OCI-LY1 (cell line): ENCODE measurements at regions not wholly inside any gene's neighbourhood (a gene's known extent, or its start where the extent isn't known, plus 50 kb on each side); places are given as distances from the start of the nearest gene placed in this dataset.

Experiments used
- H2AFZ ChIP-seq: fragments of 200-600 bp; sonication (generic), shearing (Covaris generic); 2 replicates; pipeline ENCODE4 v1.6.0; 2014; ENCODE audit warnings: antibody characterized with exemption, mild to moderate bottlenecking, low read length
- H3F3A ChIP-seq: fragments of 200-600 bp; sonication (generic), shearing (Covaris generic); 2 replicates; pipeline ENCODE4 v1.6.0; 2014; ENCODE audit warnings: mild to moderate bottlenecking, antibody characterized with exemption, low read length, moderate library complexity; ENCODE audit not compliant: insufficient read depth
- H3K27ac ChIP-seq: fragments of 200-600 bp; sonication (generic); 2 replicates; pipeline ENCODE4 v1.5.1; 2014; ENCODE audit warnings: low read length, mixed run types, mild to moderate bottlenecking, low read depth; ENCODE audit not compliant: poor library complexity, severe bottlenecking
- H3K27me3 ChIP-seq: fragments of 200-600 bp; sonication (generic); 2 replicates; pipeline ENCODE4 v1.6.0; 2014; ENCODE audit warnings: antibody characterized with exemption, mild to moderate bottlenecking, low read length, moderate library complexity; ENCODE audit not compliant: insufficient read depth
- H3K36me3 ChIP-seq: fragments of 200-600 bp; sonication (generic); 2 replicates; pipeline ENCODE4 v1.6.1; 2014; ENCODE audit warnings: mild to moderate bottlenecking, antibody characterized with exemption, low read length, moderate library complexity, mixed read lengths; ENCODE audit not compliant: insufficient read depth
- H3K4me1 ChIP-seq: fragments of 200-600 bp; sonication (generic); 2 replicates; pipeline ENCODE4 v1.5.1; 2014; ENCODE audit warnings: mild to moderate bottlenecking, low read length, moderate library complexity; ENCODE audit not compliant: insufficient read depth, severe bottlenecking
- H3K4me2 ChIP-seq: fragments of 200-600 bp; sonication (generic), shearing (Covaris generic); 2 replicates; pipeline ENCODE4 v1.6.1; 2014; ENCODE audit warnings: low read length
- H3K4me3 ChIP-seq: fragments of 200-600 bp; sonication (generic); 2 replicates; pipeline ENCODE4 v1.5.1; 2014; ENCODE audit warnings: low read length, low read depth, mild to moderate bottlenecking, mixed read lengths; ENCODE audit not compliant: poor library complexity, severe bottlenecking
- H3K79me2 ChIP-seq: fragments of 200-600 bp; shearing (Covaris generic); 2 replicates; pipeline ENCODE4 v1.6.1; 2016; ENCODE audit warnings: mixed run types, low read length, mixed read lengths; ENCODE audit not compliant: insufficient read depth
- H3K9ac ChIP-seq: fragments of 200-600 bp; sonication (generic), shearing (Covaris generic); 2 replicates; pipeline ENCODE4 v1.6.1; 2014; ENCODE audit warnings: mild to moderate bottlenecking, low read length, mixed read lengths
- H3K9me2 ChIP-seq: fragments of 200-600 bp; sonication (generic), shearing (Covaris generic); 2 replicates; pipeline ENCODE4 v1.6.1; 2014; ENCODE audit warnings: low read depth, mild to moderate bottlenecking, low read length, mixed read lengths
- H3K9me3 ChIP-seq: fragments of 200-600 bp; shearing (Covaris generic); 2 replicates; pipeline ENCODE4 v1.6.1; 2014; ENCODE audit warnings: low read length, mixed read lengths
- H4K20me1 ChIP-seq: fragments of 200-600 bp; sonication (generic), shearing (Covaris generic); 2 replicates; pipeline ENCODE4 v1.6.0; 2016; ENCODE audit warnings: mild to moderate bottlenecking, low read length; ENCODE audit not compliant: insufficient read depth
- CTCF ChIP-seq: fragments of 200-600 bp; sonication (generic), shearing (Covaris generic); IDR thresholded peaks from 2 replicates; pipeline ENCODE4 v1.5.1; 2017; ENCODE audit warnings: mild to moderate bottlenecking, antibody characterized with exemption, low read length, moderate library complexity, mixed read lengths
- EZH2 ChIP-seq: fragments of 200-600 bp; sonication (generic), shearing (Covaris generic); IDR thresholded peaks from 2 replicates; pipeline ENCODE4 v1.8.0; 2017; ENCODE audit warnings: borderline replicate concordance, mixed run types, mild to moderate bottlenecking, antibody characterized with exemption, low read length, moderate library complexity, mixed read lengths

- H3K9ac ChIP-seq = no peak overlapping the region
- no peak overlapping the region for H2AFZ ChIP-seq
- no peak overlapping the region for H3K4me3 ChIP-seq
- H3F3A ChIP-seq = no peaks in the 10 kb centered on the region
- H3K4me1 ChIP-seq = no peaks in the 10 kb centered on the region
- H3K27ac ChIP-seq = no peak overlapping the region
- no peaks in the 10 kb centered on the region for H3K79me2 ChIP-seq
- H3K9me2 ChIP-seq = no peaks in the 10 kb centered on the region
- no peaks in the 10 kb centered on the region for H4K20me1 ChIP-seq
- TF ChIP-seq CTCF (no peak), EZH2 (no peak)
- no peaks in the 10 kb centered on the region for H3K9me3 ChIP-seq
- H3K27me3 ChIP-seq = no peaks in the 10 kb centered on the region
- no peak overlapping the region for H3K4me2 ChIP-seq
- H3K36me3 ChIP-seq = no peaks in the 10 kb centered on the region
These were observed 425.4 kb downstream of the KDM5D start for GRCh38 chrY:19319135-19319534.

DNA sequence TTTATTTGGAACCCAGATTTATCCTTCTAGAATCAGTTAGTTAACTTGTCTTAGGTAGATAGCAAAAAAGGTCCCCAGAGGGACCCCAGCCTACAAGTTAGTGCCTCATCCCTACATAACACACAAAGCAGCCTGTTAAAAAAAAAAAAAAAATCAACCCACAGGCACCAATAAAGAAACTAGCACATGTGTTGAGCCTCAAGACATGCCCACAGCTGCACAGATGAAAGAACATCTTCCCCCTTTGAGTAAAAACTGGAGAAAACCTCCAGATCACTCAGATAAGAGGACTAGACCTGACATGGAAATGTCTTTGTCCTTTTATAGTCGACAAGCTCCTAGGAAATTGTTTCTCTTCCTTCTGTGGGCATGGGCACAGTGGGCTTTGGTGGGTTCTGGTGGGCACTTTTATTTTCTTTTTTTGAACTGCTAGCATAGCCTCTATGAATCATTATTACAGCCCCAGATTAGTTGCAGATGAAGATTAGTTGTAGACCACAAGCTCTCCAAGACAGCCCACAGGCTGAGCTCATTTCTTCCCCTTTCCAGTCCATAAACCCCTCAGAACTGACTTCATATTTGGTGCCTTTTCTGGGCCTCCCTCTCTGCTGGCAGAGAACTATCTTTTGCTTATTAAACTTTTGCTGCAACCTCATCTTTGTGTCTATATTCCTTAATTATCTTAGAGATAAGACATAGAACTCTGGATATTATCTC lies 427.1 kb downstream of the KDM5D start:
- no peak overlapping the region for H2AFZ ChIP-seq
- no peak overlapping the region for H3K9ac ChIP-seq
- no peaks in the 10 kb centered on the region for H3K27me3 ChIP-seq
- no peaks in the 10 kb centered on the region for H4K20me1 ChIP-seq
- H3F3A ChIP-seq = no peaks in the 10 kb centered on the region
- H3K4me1 ChIP-seq = no peaks in the 10 kb centered on the region
- H3K9me2 ChIP-seq = no peaks in the 10 kb centered on the region
- no peak overlapping the region for H3K4me2 ChIP-seq
- H3K9me3 ChIP-seq = no peaks in the 10 kb centered on the region
- no peaks in the 10 kb centered on the region for H3K79me2 ChIP-seq
- H3K36me3 ChIP-seq = no peaks in the 10 kb centered on the region
- H3K27ac ChIP-seq = no peak overlapping the region
- TF ChIP-seq EZH2 (no peak), CTCF (no peak)
- no peak overlapping the region for H3K4me3 ChIP-seq

GRCh38 chrY:19307627-19308026 lies 436.9 kb downstream of the KDM5D start:
- Histone ChIP-seq H3F3A (no peaks in the 10 kb centered on the region), H3K4me2 (no peak overlapping the region), H3K4me1 (no peaks in the 10 kb centered on the region), H3K4me3 (no peak overlapping the region), H3K79me2 (no peaks in the 10 kb centered on the region), H3K9me3 (no peaks in the 10 kb centered on the region), H3K36me3 (no peaks in the 10 kb centered on the region), H2AFZ (no peak overlapping the region), H4K20me1 (no peaks in the 10 kb centered on the region), H3K27me3 (no peaks in the 10 kb centered on the region), H3K9me2 (no peaks in the 10 kb centered on the region), H3K9ac (no peak overlapping the region), H3K27ac (no peak overlapping the region)
- no peak for TF ChIP-seq CTCF
- TF ChIP-seq EZH2 = no peak
